ENCODE measurements at regions not wholly inside any gene's neighbourhood (a gene's known extent, or its start where the extent isn't known, plus 50 kb on each side); places are given as distances from the start of the nearest gene placed in this dataset.
"Not testable (repeated sequence)": the region's sequence is repeated elsewhere in the genome, so short reads cannot be mapped to it uniquely, and the experiment has no call there.

DNA sequence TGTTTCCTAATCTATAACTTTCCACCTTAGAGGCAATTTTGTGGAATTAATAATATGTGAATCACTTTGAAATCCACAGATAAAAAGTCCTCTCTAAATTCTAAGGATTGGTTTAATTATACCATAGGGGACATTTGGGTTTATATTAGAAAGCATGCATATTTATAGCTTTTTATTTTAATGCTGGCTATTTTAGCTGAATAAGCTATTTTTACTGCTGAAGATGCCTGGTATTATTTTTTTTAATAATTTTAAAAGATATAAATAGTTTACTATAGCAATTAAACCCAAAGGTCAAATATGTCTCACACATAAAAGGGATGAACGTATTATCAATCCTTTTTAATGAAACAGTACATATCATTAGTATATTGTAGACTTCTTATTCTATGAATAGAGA, 415.4 kb downstream of the MAGEB5 start:
- DNase-seq (ENCODE audit: extremely low read depth, low read depth): no peak

DNA sequence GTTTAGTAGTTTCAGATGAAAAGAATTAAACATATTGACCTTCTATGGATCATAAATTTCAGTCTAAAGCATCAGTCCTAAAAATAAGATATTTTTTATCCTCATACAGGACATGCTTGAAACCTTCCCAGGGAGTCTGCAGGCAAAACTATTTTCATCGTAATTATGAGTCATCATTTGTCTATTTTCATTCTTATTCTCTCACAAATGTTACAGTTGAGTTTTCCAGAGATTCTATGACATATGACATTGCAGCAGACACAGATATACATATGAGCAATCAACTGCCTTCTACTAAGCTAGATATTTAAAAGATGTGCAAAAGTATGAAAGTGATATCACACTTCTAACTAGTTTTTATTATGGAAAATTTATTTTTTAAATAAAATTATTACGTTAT, 398.0 kb downstream of the MAGEB5 start:
- no peak for DNase-seq (ENCODE audit: extremely low read depth, low read depth)

DNA sequence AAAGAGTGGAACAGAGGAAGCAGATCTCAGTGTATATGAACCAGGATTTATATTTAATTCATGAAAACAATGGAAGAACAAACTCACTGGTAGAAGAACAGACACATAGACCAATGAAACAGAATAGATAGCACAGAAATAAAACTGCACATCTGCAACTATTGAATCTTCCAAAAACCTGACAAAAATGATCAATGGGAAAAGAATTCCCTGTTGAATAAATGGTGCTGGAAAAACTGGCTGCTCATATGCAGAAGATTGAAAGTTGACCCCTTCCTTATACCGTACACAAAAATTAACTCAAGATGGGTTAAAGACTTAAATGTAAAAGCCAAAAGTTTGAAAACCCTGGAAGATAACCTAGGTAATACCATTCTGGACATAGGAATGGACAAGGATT, 391.0 kb downstream of the MAGEB5 start:
- no peak for DNase-seq (ENCODE audit: extremely low read depth, low read depth)

DNA sequence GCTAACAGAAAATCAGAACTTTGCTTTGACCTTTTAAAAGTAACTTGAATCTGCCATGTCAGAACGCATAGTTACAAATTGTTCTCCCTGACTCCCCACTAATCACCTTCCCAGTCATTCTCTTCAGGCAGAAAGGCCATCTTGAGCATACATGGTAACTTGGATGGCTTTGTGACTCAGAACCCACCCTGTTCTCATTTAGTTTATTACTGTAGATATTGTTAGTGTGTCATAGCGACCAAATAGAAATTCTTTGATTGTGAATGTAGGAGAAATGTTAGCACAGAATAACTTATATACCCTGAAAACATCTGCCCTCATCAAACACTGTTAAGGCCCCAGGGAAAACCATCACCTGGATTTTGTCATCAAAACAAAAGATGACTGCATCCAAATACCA, 382.0 kb downstream of the MAGEB5 start:
- DNase-seq (ENCODE audit: extremely low read depth, low read depth): no peak

DNA sequence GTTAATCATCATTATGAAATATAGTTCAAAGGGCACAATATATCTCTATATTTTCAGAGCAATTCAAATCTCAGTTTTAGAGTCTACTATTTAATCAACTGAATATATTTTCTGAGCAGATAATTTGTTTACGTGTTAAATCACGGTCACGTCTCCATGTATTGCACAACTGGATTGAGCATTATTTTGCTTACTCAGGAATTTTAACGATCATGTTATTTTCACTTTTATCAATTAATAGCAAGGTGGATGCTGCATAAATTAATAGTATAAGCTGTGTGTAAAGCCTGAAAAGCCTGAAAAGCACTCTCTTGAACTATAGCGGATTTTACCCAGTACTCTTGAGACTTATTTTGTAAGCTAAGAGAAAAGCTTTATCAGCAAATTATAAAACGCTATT, 374.9 kb downstream of the MAGEB5 start:
- no peak for DNase-seq (ENCODE audit: extremely low read depth, low read depth)

DNA sequence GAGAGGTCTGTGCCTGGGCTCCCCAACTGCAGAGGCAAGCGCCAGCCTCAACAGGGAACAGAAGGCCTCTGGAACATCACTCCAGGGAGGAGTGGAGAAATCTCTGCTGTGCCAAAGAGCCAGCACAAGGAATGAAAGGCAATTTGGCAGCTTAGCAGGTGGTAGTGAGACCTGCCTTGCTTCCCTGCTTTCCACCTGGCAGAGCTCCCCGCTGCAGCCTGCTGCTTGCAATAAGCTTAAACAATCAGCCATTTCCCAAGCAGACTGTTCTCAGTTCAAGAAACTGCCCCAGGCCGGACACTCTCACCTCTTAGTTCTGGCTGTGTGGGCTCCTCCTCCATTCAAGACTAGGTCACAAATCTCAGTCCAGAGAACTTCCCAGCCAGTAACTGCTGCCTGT, 370.6 kb downstream of the MAGEB5 start:
- no peak for DNase-seq (ENCODE audit: extremely low read depth, low read depth)

DNA sequence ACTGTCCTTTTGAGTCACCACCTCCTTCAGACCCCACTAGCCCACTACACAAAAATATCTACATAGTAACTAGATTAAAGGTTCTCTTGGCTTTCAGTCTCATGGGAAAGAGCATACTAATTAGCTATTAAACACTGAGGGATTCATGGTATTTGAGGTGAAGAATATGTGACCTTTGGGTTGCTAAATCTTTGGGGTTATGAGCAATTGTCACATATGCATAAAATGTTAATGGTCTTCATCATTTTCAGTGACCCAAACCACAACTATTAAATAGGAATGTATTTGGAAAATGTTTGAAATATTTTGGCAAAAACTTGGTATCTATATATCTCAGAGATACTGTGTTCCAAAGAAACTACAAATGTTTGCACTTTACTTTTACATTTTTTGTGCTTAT, 365.1 kb downstream of the MAGEB5 start:
- DNase-seq (ENCODE audit: extremely low read depth, low read depth): no peak

DNA sequence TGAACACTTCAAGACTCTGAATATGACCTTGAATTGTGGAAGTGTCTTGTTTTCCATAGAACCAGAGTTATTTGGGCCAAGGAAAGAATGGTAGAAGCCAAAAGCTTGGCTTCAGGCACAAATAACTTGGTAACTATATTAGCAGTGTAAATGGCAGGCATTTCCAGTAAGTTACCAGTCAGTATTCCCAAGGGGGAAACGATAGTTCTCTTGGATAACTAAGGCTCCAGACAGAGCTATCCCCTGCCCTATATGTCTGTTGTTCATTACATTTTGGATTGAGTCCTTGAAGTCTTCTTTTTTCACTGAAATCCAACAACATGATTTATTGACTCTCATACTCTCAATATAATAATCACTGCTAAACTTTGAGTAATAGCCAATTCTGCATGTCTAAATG, 364.1 kb downstream of the MAGEB5 start:
- no peak for DNase-seq (ENCODE audit: extremely low read depth, low read depth)

DNA sequence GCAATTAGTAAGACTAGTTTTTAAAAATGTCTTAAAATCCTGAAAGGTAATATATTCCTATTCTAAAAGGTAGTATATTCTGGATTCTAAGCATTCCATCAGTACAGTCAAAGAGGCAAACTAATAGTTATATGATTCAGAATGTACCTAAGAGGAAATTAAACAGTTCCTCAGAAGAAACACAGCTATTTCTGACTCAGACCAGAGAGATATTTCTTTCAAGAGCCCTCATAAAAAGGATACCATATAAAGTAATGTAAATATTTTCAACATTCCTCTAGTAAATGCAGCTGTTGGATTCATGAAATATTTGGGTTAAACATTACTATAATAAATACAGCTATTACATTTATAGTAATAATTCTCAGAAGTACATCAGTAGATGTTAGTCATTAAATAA, 358.3 kb downstream of the MAGEB5 start:
- DNase-seq (ENCODE audit: extremely low read depth, low read depth): no peak

DNA sequence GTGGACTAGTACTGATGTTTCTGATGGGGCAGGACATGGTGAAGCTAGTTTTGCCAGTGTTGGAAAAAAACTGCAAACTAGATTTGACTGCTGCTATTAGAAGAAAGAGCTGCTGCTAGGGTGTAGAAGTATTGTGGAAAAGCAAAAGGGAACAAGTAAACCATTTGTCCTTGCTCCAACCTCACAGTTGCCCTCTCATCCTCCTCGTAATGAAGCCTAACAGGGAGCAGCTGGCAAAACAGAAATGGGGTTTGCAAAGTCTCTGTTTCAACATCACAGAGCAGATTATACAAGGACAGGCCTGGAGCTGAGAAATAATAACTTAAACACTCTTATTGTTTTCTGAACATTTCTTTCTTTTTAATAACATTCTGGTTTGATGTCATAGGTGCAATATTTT, 346.2 kb downstream of the MAGEB5 start:
- DNase-seq (ENCODE audit: extremely low read depth, low read depth): no peak

DNA sequence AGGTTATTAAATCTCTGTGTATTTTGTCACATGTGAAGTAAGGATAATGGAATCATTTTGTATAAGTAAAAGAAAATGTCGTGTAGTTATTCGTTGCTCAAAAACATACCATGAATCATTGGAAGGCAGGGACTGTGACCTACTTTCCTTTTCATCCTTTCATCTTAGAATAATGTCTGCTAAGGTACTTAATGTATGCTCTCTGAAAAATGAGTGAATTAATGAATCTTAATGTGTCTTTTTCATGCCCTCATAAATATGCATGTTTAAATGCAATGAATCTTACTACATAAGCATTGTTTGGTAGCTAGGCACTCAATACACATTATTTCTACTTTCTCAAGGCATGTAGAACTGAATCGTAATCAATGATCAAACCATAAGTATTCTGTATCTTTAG, 343.9 kb downstream of the MAGEB5 start:
- no peak for DNase-seq (ENCODE audit: extremely low read depth, low read depth)

DNA sequence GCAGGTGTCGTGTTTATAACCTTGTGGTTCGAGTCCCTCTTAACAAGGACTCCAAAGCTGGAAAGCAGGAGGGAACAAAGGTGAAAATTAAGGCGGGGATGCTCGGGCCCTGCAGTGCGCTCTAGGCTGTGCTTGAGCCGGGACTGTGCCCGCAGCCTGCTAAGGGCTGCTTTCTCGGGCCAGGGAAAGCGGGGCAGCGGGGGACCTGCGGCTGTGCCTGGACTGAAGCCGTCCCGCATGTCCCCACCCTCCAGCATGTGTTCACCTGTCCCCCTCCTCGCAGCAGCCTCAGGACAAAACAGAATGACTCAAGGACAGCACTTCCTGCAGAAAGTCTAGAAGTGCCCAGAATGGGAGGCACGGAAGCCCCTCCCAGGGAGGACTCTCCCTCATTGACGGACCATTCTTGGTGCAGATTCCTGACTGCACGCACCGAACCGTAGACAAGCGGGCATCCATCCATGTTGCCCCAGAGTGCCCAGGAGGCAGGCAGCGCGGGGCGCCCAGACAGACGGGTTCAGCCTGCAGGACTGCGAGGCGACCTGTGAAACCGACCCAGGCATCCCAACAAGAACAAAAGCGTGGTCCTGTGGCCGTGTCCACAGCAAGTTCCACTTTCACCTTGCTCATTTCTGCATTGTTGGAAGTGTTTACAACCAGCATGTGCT, 342.9 kb downstream of the MAGEB5 start:
- DNase-seq (ENCODE audit: extremely low read depth, low read depth): no peak

DNA sequence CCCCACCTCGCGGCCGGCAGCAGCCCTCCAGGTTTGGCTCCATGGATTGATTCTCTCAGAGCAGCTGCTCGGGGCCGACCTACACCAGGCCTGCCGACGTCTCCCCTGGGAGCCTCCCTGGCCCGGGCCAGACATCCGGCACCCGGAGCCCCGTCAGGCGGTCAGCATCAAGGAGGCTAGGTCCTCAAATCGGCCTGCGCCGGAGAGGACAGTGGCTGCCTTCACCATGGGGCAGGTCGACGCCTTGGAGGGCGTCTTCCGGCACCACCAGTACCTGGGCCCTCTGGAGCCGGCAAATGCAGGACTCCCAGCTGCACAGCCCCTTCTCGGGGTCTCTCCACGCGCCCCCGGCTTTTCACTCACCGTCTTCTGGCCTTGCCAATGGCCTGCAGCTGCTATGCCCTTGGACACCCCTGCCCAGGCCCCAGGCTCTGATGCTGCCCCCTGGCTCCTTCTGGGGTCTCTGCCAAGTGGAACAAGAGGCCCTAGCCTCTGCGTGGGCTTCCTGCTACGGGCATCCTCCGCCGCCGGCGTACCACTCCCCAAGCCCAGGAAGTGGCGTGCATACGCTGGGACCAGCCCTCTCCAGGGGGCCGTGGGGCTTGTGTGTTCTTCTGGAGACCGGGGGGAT, 341.8 kb downstream of the MAGEB5 start:
- no peak for DNase-seq (ENCODE audit: extremely low read depth, low read depth)

DNA sequence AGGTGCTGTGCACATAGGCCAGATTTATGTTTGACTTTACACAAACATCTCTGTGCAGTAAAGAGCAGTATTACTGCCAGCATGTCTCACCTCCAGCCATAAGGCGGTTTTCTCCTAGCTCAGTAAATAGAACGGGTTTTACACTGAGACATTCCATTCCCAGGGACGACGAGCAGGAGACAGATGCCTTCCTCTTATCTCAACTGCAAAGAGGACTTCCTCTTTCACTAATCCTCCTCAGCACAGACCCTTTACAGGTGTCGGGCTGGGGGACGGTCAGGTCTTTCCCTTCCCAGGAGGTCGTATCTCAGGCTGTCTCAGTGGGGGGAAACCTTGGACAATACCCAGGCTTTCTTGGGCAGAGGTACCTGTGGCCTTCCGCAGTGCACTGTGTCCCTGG, 309.8 kb downstream of the MAGEB5 start:
- not testable (repeated sequence) for DNase-seq (ENCODE audit: extremely low read depth, low read depth)

DNA sequence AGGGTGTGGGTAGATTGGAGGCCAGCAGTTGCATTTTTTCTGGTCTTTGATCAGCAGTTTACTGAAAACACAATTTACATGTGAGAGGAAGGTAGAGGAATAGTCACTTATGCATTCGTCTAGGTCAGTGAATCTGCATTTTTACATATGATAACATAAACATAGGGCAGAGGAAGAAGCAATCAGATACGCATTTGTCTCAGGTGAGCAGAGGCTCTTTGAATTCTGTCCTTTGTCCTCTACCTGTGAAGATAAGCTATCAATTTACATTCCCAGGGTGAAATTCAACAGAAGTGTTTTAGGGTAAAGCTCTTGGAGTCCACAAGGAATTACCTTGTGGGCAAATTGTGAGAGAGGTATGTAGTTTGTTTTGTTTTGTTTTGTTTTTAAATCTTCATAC, 306.5 kb downstream of the MAGEB5 start:
- no peak for DNase-seq (ENCODE audit: extremely low read depth, low read depth)

DNA sequence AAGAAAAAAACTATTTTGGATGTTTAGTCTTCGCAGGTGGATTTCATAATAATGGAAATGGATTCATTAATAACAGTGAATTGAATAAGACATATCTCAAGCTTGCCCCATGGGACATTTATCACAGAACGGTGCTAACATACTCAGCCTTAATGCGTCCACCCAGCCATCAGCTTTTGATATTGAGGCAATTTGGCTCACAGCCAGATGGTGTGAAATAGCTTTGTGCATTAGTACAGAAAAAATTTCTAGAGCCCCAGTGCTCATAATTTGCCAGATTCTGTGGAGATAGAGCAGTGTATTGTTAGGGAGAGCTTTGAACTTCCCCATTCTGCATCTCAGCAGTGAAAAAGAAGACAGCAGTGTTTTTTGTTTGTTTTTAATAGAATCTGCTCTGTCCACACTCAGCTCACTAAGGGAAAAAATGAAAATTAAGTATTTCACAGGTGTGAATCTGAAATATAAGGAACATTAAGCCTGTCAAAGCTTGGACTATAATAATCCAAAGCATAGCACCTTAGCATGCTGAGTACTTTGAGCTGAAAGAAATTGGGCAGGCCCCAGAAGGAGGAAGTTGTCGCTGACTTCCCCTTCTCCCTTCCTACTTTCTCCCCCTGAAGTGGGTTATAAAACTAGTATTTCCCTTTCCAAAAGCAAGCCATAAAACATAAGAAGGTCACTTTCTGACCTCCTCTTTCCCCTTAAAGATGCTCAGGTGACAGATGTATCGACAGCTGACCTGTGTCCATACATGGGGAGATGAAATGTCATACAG, 295.8 kb downstream of the MAGEB5 start:
- DNase-seq (ENCODE audit: extremely low read depth, low read depth): no peak

DNA sequence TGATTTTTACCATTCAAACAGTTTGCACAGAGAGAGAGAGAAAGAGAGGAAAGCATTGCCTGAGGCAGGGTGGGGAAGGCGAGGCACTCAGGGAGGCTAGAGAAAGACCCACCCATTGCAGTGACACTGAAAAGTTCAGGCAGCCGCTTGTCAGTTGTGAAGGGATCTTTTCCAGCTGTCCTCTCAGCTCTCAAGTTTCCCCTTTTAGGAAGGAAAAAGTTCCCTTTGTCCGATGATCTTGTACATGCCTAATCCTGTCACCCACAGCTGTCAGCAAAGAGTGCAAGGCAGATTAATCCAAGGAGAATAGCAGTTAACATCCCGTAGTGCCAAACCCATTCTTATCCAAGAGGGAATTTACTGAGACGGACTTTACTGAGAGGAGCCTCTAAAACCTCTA, 255.0 kb downstream of the MAGEB5 start:
- no peak for DNase-seq (ENCODE audit: extremely low read depth, low read depth)

DNA sequence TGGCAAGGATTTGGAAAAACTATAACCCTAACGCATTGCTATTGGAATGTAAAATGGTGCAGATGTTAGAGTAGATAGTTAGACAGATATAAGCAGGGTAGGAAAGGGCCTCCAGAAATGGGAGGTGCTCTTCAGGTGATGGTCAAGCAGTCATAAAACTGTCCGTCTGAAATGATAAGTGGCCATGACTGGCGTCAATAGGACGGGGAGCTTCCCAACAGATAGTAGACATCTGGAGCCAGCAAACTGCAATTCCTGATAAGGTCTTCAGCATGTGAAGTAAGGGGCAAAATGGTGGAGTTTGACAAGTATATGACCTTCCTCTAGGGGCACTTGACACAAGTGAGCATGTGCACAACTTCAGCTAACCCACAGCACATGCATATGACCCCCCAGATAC, 250.4 kb downstream of the MAGEB5 start:
- no peak for DNase-seq (ENCODE audit: extremely low read depth, low read depth)

DNA sequence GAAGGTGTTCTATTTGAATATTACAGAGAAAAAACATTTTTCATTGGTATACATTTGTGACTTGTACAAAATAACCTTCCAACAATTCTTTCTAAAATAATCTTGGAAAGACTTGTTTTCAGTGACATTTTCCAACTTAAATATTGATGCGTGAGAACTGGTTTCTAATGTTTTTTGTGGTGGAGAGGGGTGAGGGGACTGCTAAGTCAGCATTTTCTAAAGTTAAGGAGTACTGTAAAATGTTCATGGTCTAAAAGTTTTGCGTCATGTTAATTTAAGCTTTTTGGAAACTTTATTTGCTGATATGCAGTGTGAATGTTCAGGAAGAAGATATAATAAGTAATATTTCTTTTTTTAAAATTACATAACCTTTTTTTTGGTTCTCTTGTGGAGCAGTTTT, 229.3 kb downstream of the MAGEB5 start:
- DNase-seq (ENCODE audit: extremely low read depth, low read depth): no peak

DNA sequence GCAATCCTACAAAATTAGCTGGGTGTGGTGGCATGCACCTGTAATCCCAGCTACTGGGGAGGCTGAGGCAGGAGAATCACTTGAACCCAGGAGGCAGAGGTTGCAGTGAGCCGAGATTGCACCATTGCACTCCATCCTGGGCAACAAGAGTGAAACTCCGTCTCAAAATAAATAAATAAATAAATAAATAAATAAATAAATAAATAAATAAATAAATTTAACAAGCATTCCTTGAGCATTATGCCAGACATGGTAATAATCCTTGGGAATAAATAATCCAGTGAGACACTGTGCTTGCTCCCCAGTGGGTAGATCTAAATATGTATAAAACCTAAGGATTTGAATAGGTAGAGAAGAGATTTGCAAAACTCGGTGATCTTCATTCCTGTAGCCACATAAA, 228.4 kb downstream of the MAGEB5 start:
- not testable (repeated sequence) for DNase-seq (ENCODE audit: extremely low read depth, low read depth)

DNA sequence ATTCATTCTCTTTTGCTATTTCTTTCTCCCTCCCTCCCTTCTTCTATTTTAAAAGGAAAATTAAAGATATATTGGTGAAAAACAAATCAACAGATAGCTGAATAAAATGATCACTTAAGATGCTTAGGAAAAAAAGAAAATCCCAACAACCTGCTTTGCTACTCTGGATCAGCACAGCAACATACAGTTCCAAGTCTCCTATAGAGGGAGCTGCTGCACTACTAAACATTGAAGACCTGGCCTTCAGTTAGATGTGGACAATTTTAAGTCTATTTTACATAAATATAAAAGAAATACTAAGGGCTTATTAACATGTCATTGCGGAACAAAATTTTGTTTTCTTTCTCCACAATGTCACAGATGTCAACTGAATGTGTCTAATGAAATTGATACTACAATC, 226.4 kb downstream of the MAGEB5 start:
- DNase-seq (ENCODE audit: extremely low read depth, low read depth): peak; percentile 2

DNA sequence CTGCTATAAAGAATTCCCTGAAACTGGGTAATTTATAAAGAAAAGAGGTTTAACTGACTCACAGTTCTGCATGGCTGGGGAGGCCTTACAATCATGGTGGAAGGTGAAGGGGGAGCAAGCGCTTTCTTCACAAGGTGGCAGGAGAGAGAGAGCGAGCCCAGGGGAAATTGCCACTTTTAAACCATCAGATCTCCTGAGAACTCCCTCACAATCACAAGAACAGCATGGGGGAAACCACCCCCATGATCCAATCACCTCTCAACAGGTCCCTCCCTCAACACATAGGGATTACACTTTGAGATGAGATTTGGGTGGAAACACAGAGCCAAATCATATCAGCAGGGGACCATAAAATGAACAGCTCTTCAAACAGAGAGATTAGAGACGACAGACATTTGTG, 198.6 kb downstream of the MAGEB5 start:
- no peak for DNase-seq (ENCODE audit: extremely low read depth, low read depth)
